ENCODE measurements at regions not wholly inside any gene's neighbourhood (a gene's known extent, or its start where the extent isn't known, plus 50 kb on each side); places are given as distances from the start of the nearest gene placed in this dataset.

- TF ChIP-seq E2F8 (IDR thresholded peaks at IDR 0.05; ENCODE audit: low read depth, partially characterized antibody) (no peak), JUNB (CRISPR knock-in tag; conservative IDR thresholded peaks at IDR 0.05) (no peak)
Measured at GRCh38 chrX:14220386-14220944, 190.8 kb upstream of the GEMIN8 start (continued).

GRCh38 chrX:14209034-14209433, 179.3 kb upstream of the GEMIN8 start:
- H3K9me3 ChIP-seq (replicated peaks; ENCODE audit: control insufficient read depth, insufficient read depth, low read depth, low read length), result no peaks in the 10 kb centered on the region
- no peaks in the 10 kb centered on the region for H3K79me2 ChIP-seq (ENCODE audit: control insufficient read depth, insufficient read depth, low read length)
- no peaks in the 10 kb centered on the region for H3K9me1 ChIP-seq (ENCODE audit: control insufficient read depth, insufficient read depth, low read length)
- ATAC-seq, result no peak
- no peak for DNase-seq (ENCODE audit: extremely low read depth in 1 of 4, low spot score in 3 of 4)
- no peak overlapping the region for H3K4me2 ChIP-seq (ENCODE audit: insufficient read depth, low read length)
- no peaks in the 10 kb centered on the region for H3K4me1 ChIP-seq (replicated peaks in 1 of 2; ENCODE audit: control insufficient read depth in 2 of 2, insufficient read depth in 2 of 2, low read length in 2 of 2)
- FAIRE-seq, result no peak
- no peaks in the 10 kb centered on the region for H3K36me3 ChIP-seq (ENCODE audit: control insufficient read depth, insufficient read depth, low read length)
- no peak overlapping the region for H3K9ac ChIP-seq (ENCODE audit: insufficient read depth in 1 of 2, low read depth in 2 of 2, low read length in 2 of 2)
- in situ Hi-C loops (cut with MboI), result no loop called here
- intact Hi-C loops (cut with micrococcal nuclease), result no loop called here
- no peak overlapping the region for H3K27ac ChIP-seq (ENCODE audit: extremely low read depth, low read depth, low read length)
- ChIA-PET POLR2A (no interaction called here), CTCF (ENCODE audit: low intra/inter-chr PET ratio) (no interaction called here)
- no TSS peak for BruUV-seq (replicated peaks)
- no peaks in the 10 kb centered on the region for H3K27me3 ChIP-seq (ENCODE audit: control insufficient read depth in 2 of 2, insufficient read depth in 2 of 2, low read length in 2 of 2)
- TF ChIP-seq BMI1 (IDR thresholded peaks at IDR 0.05; ENCODE audit: low read length), result no peak
- no peak for TF ChIP-seq ZFP1 (CRISPR knock-in tag; IDR thresholded peaks at IDR 0.05)
- TF ChIP-seq CXXC5 (CRISPR knock-in tag; IDR thresholded peaks at IDR 0.05), result no peak
- no peak for TF ChIP-seq PCBP1 (IDR thresholded peaks at IDR 0.05; ENCODE audit: low read depth, low read length, poor library complexity, severe bottlenecking)
- TF ChIP-seq ZMIZ1 (IDR thresholded peaks at IDR 0.05; ENCODE audit: low read depth in 2 of 2, low read length in 2 of 2), result no peak
- no peak for TF ChIP-seq SP1 (CRISPR knock-in tag; IDR thresholded peaks at IDR 0.05)
- TF ChIP-seq ZNF217 (CRISPR knock-in tag; IDR thresholded peaks at IDR 0.05), result no peak
- TF ChIP-seq PRPF4 (IDR thresholded peaks at IDR 0.05; ENCODE audit: insufficient read depth, low read depth, low read length, poor library complexity, severe bottlenecking), result no peak
- TF ChIP-seq POLR3G (IDR thresholded peaks at IDR 0.05; ENCODE audit: extremely low read depth, insufficient read length, insufficient replicate concordance), result no peak
- no peak for TF ChIP-seq KHSRP (IDR thresholded peaks at IDR 0.05)
- no peak for TF ChIP-seq MXI1 (IDR thresholded peaks at IDR 0.05; ENCODE audit: low read depth, low read length)
- no peak for TF ChIP-seq FOXA3 (CRISPR knock-in tag; conservative IDR thresholded peaks at IDR 0.05 in 1 of 2, IDR thresholded peaks at IDR 0.05 in 1 of 2)
- H2AFZ ChIP-seq (ENCODE audit: low read depth, low read length), result no peak overlapping the region
- WGBS (ENCODE audit: insufficient coverage, low coverage, missing lambda C conversion rate), result 6% methylated on average over 2 of the region's 3 CpGs
- H4K20me1 ChIP-seq (replicated peaks; ENCODE audit: control insufficient read depth, insufficient read depth, low read length), result no peaks in the 10 kb centered on the region
- H3K4me3 ChIP-seq, result no peak overlapping the region
